Sciatic nerve (tissue), 2 donors: ENCODE measurements at regions not wholly inside any gene's neighbourhood (a gene's known extent, or its start where the extent isn't known, plus 50 kb on each side); places are given as distances from the start of the nearest gene placed in this dataset.

ENCODE experiments used
- ATAC-seq: fragments of 200-7000 bp; cut with Tn5 transposase; one replicate; pipeline ENCODE4 v1.9.1; 2020; ENCODE audit warnings: mild to moderate bottlenecking, moderate library complexity
- DNase-seq: peaks from one replicate; pipeline ENCODE4 v3.0.0-alpha.2; 2020; ENCODE audit warnings: low spot score
- intact Hi-C: fragments of 100-400 bp; cut with DNase I; formaldehyde crosslinking; loops from one replicate; pipeline ENCODE4 v1.14.2; 2022
- donor health status: DM: no; HTN: no; CAD: no.
- donor health status: DM: no; HTN: no; CAD: no.

GRCh38 chr14:84144166-84144565 lies 1385.8 kb upstream of the FLRT2 start:
- intact Hi-C loops = no loop called here
- DNase-seq (no peak), ATAC-seq (no peak)

- DNase-seq (no peak), ATAC-seq (no peak)
- intact Hi-C loops = no loop called here
These were observed 1377.5 kb upstream of the FLRT2 start for GRCh38 chr14:84152452-84152851.

GRCh38 chr14:84162633-84163032 lies 1367.3 kb upstream of the FLRT2 start:
- ATAC-seq (no peak), DNase-seq (no peak)
- intact Hi-C loops = no loop called here

- ATAC-seq (no peak), DNase-seq (no peak)
- intact Hi-C loops = no loop called here
These were observed 1362.9 kb upstream of the FLRT2 start for GRCh38 chr14:84167026-84167425.

GRCh38 chr14:84180336-84180735 lies 1349.6 kb upstream of the FLRT2 start:
- intact Hi-C loops = no loop called here
- ATAC-seq = no peak
- no peak for DNase-seq

- no peak for ATAC-seq
- intact Hi-C loops = no loop called here
- DNase-seq = no peak
These were observed 1348.9 kb upstream of the FLRT2 start for GRCh38 chr14:84181072-84181471.

- intact Hi-C loops = no loop called here
- DNase-seq = no peak
- ATAC-seq = no peak
These were observed 1334.4 kb upstream of the FLRT2 start for GRCh38 chr14:84195514-84195913.

GRCh38 chr14:84197704-84198103 lies 1332.2 kb upstream of the FLRT2 start:
- intact Hi-C loops = no loop called here
- no peak for DNase-seq
- ATAC-seq = no peak

- no peak for ATAC-seq
These were observed 1327.5 kb upstream of the FLRT2 start for GRCh38 chr14:84202486-84202885.

GRCh38 chr14:84203896-84204295 lies 1326.0 kb upstream of the FLRT2 start:
- ATAC-seq (no peak), DNase-seq (no peak)
- intact Hi-C loops = no loop called here

More at GRCh38 chr14:84202486-84202885, 1327.5 kb upstream of the FLRT2 start:
- intact Hi-C loops = no loop called here
- DNase-seq = no peak

- DNase-seq (no peak), ATAC-seq (no peak)
- intact Hi-C loops = no loop called here
These were observed 1321.5 kb upstream of the FLRT2 start for GRCh38 chr14:84208451-84208850.

GRCh38 chr14:84209031-84209430 lies 1320.9 kb upstream of the FLRT2 start:
- ATAC-seq = no peak
- intact Hi-C loops = no loop called here
- no peak for DNase-seq

- ATAC-seq = no peak
- intact Hi-C loops = no loop called here
- DNase-seq = no peak
These were observed 1312.9 kb upstream of the FLRT2 start for GRCh38 chr14:84217066-84217465.

GRCh38 chr14:84225268-84225667 lies 1304.7 kb upstream of the FLRT2 start:
- intact Hi-C loops = no loop called here
- no peak for DNase-seq
- no peak for ATAC-seq

GRCh38 chr14:84228702-84229101 lies 1301.2 kb upstream of the FLRT2 start:
- ATAC-seq = no peak
- no peak for DNase-seq
- intact Hi-C loops = no loop called here

- DNase-seq = no peak
- no peak for ATAC-seq
- intact Hi-C loops = no loop called here
These were observed 1295.7 kb upstream of the FLRT2 start for GRCh38 chr14:84234281-84234680.

GRCh38 chr14:84236290-84236689 lies 1293.7 kb upstream of the FLRT2 start:
- no peak for DNase-seq
- ATAC-seq = no peak
- intact Hi-C loops = no loop called here

- ATAC-seq (no peak), DNase-seq (no peak)
- intact Hi-C loops = no loop called here
These were observed 1292.1 kb upstream of the FLRT2 start for GRCh38 chr14:84237881-84238280.

GRCh38 chr14:84247693-84248092 lies 1282.3 kb upstream of the FLRT2 start:
- DNase-seq = no peak
- no peak for ATAC-seq
- intact Hi-C loops = no loop called here

GRCh38 chr14:84250893-84251292 lies 1279.1 kb upstream of the FLRT2 start:
- DNase-seq = no peak
- no peak for ATAC-seq
- intact Hi-C loops = loop anchor here (1.0 kb wide), 1 partner anchor 10 kb away; no protein-coding TSS in a partner anchor

- DNase-seq (no peak), ATAC-seq (no peak)
- intact Hi-C loops = no loop called here
These were observed 1278.4 kb upstream of the FLRT2 start for GRCh38 chr14:84251411-84252115.
